DMS 273 (cell line): ENCODE measurements at regions not wholly inside any gene's neighbourhood (a gene's known extent, or its start where the extent isn't known, plus 50 kb on each side); places are given as distances from the start of the nearest gene placed in this dataset.
A peak's percentile ranks its signal among the peaks of the same experiment; 100 is the strongest.
"Not testable (repeated sequence)": the region's sequence is repeated elsewhere in the genome, so short reads cannot be mapped to it uniquely, and the experiment has no call there.

Experiments
- DNase-seq: peaks from one replicate; lab custom pipeline; 2025; ENCODE audit not compliant: unreplicated experiment; lab: John Stamatoyannopoulos, UW

- no peak for DNase-seq
These were observed 144.7 kb upstream of the UST start for GRCh38 chr6:148602136-148602535.

DNA sequence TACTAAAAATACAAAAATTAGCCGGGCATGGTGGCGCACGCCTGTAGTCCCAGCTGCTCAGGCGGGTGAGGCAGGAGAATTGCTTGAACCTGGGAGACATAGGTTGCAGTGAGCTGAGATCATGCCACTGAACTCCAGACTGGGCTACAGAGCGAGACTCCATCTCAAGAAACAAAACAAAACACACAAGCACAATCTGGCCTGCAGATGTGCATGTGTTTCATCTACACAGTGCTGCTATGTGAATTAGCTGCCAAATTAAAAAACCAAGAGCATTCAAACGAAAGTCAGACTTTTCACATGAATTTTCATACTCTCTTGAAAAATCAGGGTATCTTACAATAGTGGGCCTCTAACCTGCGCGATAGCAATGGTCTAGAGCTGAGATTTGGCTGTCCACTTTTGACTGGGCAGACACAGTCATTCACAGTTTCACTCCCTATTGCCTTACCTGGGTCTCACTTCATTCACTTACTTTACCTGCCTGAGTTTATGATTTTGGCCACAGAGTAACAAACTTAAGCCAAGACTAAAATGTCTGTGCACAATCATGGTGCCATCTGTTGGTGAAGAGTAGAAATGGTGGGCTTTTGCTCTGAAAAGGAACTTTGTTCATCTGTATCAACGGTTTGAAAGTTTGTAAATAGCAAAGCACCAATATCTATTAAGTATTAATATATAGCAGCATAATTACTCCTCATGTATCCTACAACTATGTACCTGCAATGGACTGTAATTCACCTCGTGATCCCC, 138.5 kb upstream of the UST start:
- DNase-seq: peak; percentile 21

DNA sequence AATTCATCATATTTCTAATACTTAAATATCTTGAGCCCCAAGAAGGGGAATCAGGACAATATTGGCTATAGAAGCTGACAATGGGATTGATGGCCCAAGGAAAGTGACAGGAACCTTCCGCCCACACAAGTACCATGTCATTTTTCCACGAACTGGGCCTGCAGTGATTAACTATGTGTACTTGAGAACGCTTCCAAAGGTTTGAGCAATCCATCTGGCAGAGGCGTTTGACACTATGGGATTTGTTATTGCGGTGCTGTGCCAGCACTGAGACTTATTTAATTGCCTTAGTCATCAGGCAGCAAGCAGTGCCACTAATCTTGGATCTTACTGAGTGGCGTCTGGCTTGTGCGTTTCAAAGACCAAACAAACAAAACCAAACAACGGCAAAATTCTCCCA, 135.6 kb upstream of the UST start:
- DNase-seq: peak; percentile 31

DNA sequence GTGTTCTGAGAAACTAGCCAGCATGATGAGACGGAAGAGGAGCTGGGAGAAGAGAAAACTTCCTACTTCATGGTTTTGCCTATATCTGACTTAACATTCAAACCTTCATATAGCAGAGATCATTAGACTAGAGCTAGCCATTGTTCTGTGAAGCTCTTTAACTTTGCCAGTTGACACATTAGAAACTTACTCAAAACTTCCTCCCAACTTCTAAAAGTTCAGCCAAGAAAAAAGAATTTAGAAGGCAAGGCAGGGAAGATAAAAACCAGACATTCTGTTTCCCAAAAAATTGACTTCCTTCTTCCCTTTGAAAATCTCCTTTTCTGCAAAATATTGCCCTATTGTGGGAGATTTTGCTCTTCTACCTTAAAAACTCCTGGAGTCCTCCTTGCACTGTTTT, 134.8 kb upstream of the UST start:
- DNase-seq: no peak

- DNase-seq: no peak
These were observed 132.2 kb upstream of the UST start for GRCh38 chr6:148614602-148615001.

DNA sequence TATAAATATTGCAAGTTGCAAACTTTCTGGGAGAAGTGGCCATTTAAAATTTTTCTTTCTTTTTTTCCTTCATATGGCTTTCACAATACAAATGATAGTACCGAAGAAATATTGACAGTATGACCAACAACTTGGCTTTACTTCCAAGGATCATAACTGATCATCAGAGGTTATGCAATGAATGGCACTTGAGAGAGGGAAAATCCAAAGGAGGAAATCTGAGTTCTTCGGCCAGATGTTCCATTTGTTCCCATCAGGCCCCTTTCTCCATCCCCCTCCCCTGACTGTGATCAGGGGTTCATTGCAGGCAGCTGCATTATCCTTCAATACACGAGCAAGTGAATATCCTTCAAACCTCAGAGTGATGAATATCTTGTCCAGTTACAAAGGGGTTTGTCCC, 130.0 kb upstream of the UST start:
- no peak for DNase-seq

DNA sequence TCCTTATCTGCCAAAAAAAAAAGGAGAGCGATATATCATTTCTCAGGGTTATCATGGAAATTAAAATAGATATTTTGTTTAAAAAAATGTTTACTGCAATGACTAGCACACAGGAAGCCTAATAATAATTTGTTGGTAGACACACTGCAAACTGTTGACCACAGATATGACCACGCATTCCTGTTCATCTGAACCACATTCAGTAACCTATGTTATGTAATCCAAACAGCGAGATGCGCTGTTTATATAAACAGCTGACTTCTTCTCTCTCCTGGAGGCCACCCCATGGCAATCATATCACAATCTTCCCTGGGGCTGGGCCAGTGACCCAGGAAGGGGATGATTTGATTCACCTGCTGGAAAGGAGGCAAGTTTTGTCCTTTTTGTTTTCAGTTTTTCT, 129.3 kb upstream of the UST start:
- DNase-seq: no peak

- no peak for DNase-seq
These were observed 126.9 kb upstream of the UST start for GRCh38 chr6:148619891-148620290.

DNA sequence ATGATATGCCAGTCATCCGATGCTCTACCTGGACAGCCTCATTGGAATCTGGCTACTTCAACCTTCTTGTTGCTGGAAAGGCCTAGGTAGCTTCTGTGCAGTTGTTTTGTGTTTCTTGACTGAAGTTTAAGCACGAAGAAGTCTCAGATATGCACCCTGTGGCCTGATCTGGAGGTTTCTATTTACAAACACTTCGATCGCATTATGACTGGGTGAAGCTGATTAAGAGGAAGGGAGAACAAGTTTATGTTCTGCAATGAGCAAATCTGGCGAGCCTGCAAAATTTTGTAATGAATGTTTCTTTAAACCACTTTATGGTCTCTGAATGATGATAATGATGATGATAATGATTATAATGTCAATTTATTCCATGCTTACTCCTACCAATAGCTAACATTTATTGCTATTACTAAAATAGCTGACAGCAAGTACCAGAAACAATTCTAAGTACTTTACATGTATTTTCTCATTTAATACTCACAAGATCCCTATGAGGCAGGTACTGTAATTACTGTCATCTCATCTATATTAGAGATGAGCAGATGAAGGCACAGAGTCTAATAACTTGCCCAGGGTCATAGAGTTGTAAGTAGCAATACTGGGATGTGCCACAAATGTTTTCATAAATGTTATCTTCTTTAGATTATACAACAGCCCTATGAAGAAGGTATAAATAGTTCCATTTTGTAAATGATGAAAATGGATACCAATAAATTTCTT, 126.1 kb upstream of the UST start:
- DNase-seq: no peak

DNA sequence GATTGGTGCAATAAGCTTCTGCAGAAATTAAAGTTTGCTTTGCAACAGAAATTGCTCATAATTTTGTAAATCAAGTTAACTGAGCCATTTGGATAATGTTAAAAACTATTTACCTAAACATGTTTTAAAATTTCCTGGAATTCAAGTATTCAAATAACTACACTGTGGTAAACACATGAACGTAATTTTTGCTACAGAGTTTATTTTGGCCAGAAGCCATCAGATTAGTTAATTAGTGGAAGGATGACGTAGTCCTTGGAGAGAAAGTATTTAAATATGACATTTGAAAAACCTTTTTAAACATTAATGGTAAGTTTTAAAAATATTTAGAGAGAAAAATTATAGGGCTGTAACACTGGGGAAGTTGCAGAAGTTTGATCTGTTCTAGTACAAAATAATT, 121.2 kb upstream of the UST start:
- no peak for DNase-seq

DNA sequence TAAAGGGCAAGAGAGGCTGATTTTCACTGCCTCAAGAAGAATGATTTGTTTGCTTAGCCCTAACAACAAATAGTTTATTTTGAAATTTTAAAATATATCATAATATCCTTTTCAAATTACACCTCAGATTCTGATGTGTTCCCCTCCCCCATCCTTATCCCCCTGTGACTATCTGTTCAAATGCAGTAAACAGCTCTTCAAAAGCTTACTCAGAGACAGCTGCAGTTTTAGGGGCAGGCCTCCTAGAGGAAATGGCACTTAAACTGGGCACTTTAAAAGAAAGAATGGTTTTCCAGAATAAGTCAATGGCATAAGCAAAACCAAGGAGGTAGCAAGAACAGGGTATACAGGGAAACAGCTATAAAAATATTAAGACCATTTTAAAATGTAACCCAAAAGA, 118.6 kb upstream of the UST start:
- DNase-seq: peak; percentile 2

DNA sequence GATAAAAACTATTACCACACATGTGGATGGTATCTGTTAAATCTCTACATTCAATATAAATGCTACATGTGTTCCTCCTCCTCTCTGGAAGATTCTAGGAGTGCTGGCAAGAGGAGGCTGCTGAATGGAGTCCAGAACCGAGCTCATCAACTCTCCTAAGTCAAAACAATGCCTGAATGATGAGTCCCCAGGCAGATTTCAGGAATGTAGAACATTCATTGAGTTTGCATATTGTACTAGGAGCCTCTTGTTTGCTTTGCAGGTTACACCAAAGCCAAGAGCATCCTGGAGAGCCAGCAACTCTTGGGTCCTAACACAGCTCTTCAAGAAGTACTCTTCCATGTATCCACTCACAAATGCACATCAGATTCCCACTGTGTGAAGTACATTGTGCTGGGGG, 117.6 kb upstream of the UST start:
- DNase-seq: no peak

- no peak for DNase-seq
These were observed 117.0 kb upstream of the UST start for GRCh38 chr6:148629592-148630465.

- DNase-seq: no peak
These were observed 111.6 kb upstream of the UST start for GRCh38 chr6:148635070-148635743.

- not testable (repeated sequence) for DNase-seq
These were observed 105.0 kb upstream of the UST start for GRCh38 chr6:148641836-148642235.

DNA sequence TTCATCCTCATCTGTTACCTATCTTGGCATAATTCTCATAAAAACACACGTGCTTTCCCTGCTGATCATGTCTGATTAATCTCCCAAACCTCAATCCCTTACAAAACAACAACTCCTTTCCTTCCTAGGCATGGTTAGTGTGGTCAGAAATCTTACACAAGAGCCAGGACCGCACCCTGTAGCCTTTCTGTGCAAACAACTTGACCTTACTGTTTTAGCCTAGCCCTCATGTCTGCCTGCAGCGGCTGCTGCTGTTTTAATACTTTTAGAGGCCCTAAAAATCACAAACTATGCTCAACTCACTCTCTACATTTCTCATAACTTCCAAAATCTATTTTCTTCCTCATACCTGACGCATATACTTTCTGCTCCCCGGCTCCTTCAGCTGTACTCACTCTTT, 103.6 kb upstream of the UST start:
- not testable (repeated sequence) for DNase-seq

DNA sequence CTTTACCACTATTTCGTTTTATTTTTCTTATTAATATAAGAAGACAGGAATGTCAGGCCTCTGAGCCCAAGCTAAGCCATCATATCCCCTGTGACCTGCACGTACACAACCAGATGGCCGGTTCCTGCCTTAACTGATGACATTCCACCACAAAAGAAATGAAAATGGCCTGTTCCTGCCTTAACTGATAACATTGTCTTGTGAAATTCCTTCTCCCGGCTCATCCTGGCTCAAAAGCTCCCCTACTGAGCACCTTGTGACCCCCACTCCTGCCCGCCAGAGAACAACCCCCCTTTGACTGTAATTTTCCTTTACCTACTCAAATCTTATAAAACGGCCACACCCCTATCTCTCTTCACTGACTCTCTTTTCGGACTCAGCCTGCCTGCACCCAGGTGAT, 101.8 kb upstream of the UST start:
- not testable (repeated sequence) for DNase-seq

DNA sequence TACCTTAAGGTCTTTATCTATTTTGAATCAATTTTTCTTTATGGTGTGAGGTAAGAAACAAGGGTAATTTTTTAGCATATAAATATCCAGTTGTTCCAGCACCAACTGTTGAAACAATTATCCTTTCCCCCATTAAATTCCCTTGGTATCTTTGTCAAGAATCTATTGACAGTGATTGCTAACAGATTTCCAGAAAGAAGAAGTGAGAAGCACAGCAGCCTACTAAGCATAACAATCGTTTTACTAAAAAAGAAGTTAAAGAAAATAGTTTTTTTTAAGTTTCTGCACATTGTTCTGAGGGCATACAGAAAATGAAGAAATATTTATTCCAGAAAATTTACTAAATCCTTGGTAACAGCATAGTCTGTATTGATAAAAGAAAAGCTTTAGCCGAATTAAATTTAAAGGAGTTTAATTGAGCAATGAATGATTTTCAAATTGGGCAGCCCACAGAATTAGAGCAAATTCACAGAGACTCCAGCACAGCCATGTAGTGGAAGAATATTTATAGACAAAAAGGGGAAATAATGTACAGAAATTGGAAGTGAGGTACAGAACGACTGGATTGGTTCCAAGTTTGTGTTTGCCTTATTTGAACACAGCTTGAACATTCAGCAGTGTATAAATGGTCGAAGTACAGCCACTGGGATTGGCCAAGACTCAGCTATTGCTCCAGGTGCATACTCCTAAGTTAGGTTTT, 97.9 kb upstream of the UST start:
- DNase-seq: no peak

GRCh38 chr6:148649454-148649963, 97.3 kb upstream of the UST start:
- DNase-seq: no peak

DNA sequence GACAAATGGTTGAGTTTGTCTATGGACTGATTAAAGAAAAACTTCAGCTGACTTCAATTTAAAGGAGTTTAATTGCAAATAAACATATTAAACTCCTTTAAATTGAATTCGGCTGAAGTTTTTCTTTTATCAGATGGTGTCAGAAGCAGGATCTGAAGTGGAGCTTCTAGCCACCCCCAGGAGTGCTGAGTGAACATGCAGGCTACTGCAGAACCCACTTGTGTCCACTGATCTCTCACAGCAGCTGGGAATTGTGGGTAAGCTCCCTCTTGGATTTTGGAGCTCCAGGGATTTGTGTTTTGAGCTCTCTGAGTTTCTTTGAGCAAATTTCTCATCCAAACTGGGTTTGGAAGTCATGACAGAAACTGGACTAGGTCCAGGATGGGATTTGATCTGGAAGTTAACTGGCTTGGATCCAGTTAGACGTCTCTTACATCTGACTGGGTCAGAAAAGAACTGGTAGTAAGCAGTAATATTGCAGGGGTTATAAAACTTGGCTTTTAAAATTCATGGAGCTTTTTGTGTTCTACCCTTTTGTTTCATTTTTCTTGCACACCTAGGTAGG, 95.8 kb upstream of the UST start:
- DNase-seq: peak; percentile 2
